NCI-H1436 (cell line): ENCODE measurements at regions not wholly inside any gene's neighbourhood (a gene's known extent, or its start where the extent isn't known, plus 50 kb on each side); places are given as distances from the start of the nearest gene placed in this dataset.
"Not testable (repeated sequence)": the region's sequence is repeated elsewhere in the genome, so short reads cannot be mapped to it uniquely, and the experiment has no call there.

Experiments used
- DNase-seq: peaks from one replicate; lab custom pipeline; 2025; lab: John Stamatoyannopoulos, UW

GRCh38 chr21:23083242-23083641 is 2085.0 kb downstream of the NCAM2 start:
- DNase-seq, result no peak

- no peak for DNase-seq
Measured at GRCh38 chr21:23093259-23093658, 2095.1 kb downstream of the NCAM2 start.

- no peak for DNase-seq
Measured at GRCh38 chr21:23099185-23099584, 2101.0 kb downstream of the NCAM2 start.

- no peak for DNase-seq
Measured at GRCh38 chr21:23101111-23101510, 2102.9 kb downstream of the NCAM2 start.

GRCh38 chr21:23108533-23108932 is 2110.3 kb downstream of the NCAM2 start:
- DNase-seq, result no peak

- DNase-seq, result no peak
Measured at GRCh38 chr21:23111070-23111600, 2112.9 kb downstream of the NCAM2 start.

GRCh38 chr21:23119491-23119890 is 2121.3 kb downstream of the NCAM2 start:
- DNase-seq, result no peak

GRCh38 chr21:23127973-23128372 is 2129.8 kb downstream of the NCAM2 start:
- no peak for DNase-seq

GRCh38 chr21:23130308-23130707 is 2132.1 kb downstream of the NCAM2 start:
- no peak for DNase-seq

GRCh38 chr21:23131177-23131576 is 2133.0 kb downstream of the NCAM2 start:
- DNase-seq, result no peak

GRCh38 chr21:23138797-23139196 is 2140.6 kb downstream of the NCAM2 start:
- DNase-seq, result no peak

GRCh38 chr21:23152130-23152529 is 2153.9 kb downstream of the NCAM2 start:
- no peak for DNase-seq

GRCh38 chr21:23153842-23154241 is 2155.6 kb downstream of the NCAM2 start:
- DNase-seq, result not testable (repeated sequence)

- no peak for DNase-seq
Measured at GRCh38 chr21:23155281-23155680, 2157.1 kb downstream of the NCAM2 start.

GRCh38 chr21:23160914-23161313 is 2162.7 kb downstream of the NCAM2 start:
- DNase-seq, result no peak

- no peak for DNase-seq
Measured at GRCh38 chr21:23162198-23162946, 2164.2 kb downstream of the NCAM2 start.
